ENCODE measurements at regions not wholly inside any gene's neighbourhood (a gene's known extent, or its start where the extent isn't known, plus 50 kb on each side); places are given as distances from the start of the nearest gene placed in this dataset.
"Not testable (repeated sequence)": the region's sequence is repeated elsewhere in the genome, so short reads cannot be mapped to it uniquely, and the experiment has no call there.

GRCh38 chr13:82458169-82458568 is 1424.1 kb downstream of the SLITRK1 start:
- TF ChIP-seq CTCF (conservative IDR thresholded peaks at IDR 0.05) = no peak
- H3K27ac ChIP-seq = no peak overlapping the region

- not testable (repeated sequence) for H3K27ac ChIP-seq
Measured at GRCh38 chr13:82457548-82457947, 1424.7 kb downstream of the SLITRK1 start.

- no peak overlapping the region for H3K27ac ChIP-seq
- TF ChIP-seq ZFX (IDR thresholded peaks at IDR 0.05) = no peak
- TF ChIP-seq CTCF (conservative IDR thresholded peaks at IDR 0.05) = no peak
Measured at GRCh38 chr13:82447416-82448077, 1434.7 kb downstream of the SLITRK1 start.

- H3K27ac ChIP-seq = no peak overlapping the region
- no peak for TF ChIP-seq CTCF (conservative IDR thresholded peaks at IDR 0.05)
- no peak for TF ChIP-seq ZFX (IDR thresholded peaks at IDR 0.05)
Measured at GRCh38 chr13:82439159-82439904, 1442.9 kb downstream of the SLITRK1 start.

GRCh38 chr13:82438320-82438719 is 1444.0 kb downstream of the SLITRK1 start:
- H3K27ac ChIP-seq = no peak overlapping the region
- TF ChIP-seq CTCF (conservative IDR thresholded peaks at IDR 0.05) = no peak
- TF ChIP-seq ZFX (IDR thresholded peaks at IDR 0.05) = no peak

- TF ChIP-seq ZFX (IDR thresholded peaks at IDR 0.05) (no peak), CTCF (conservative IDR thresholded peaks at IDR 0.05) (no peak)
- no peak overlapping the region for H3K27ac ChIP-seq
Measured at GRCh38 chr13:82436099-82436585, 1446.1 kb downstream of the SLITRK1 start.

- no peak for TF ChIP-seq CTCF (conservative IDR thresholded peaks at IDR 0.05)
- TF ChIP-seq ZFX (IDR thresholded peaks at IDR 0.05) = no peak
- H3K27ac ChIP-seq = no peak overlapping the region
Measured at GRCh38 chr13:82432949-82433348, 1449.3 kb downstream of the SLITRK1 start.
